Uterus (tissue), 3 donors: ENCODE measurements at regions not wholly inside any gene's neighbourhood (a gene's known extent, or its start where the extent isn't known, plus 50 kb on each side); places are given as distances from the start of the nearest gene placed in this dataset.

ENCODE experiments used
- DNase-seq, 2 donors: peaks; one replicate each; pipeline ENCODE4 v3.0.0-alpha.2; 2019 to 2020
- H3K27ac ChIP-seq, 2 donors: fragments of 200-600 bp; sonication (generic); 1 replicate in 1 of 2; 2 replicates in 1 of 2; pipeline ENCODE4 v1.5.1; 2016 to 2018
- H3K27me3 ChIP-seq, 2 donors: fragments of 200-600 bp; sonication (generic); one replicate each; pipeline ENCODE4 v1.5.1; 2018 to 2019; ENCODE audit warnings: control low read depth in 1 of 2
- H3K36me3 ChIP-seq, 2 donors: fragments of 200-600 bp; sonication (generic); one replicate each; pipeline ENCODE4 v1.5.1; 2019; ENCODE audit warnings: control low read depth in 1 of 2
- H3K4me1 ChIP-seq, 2 donors: fragments of 200-600 bp; sonication (generic); one replicate each; pipeline ENCODE4 v1.5.1; 2018 to 2019; ENCODE audit warnings: control low read depth in 1 of 2
- H3K4me3 ChIP-seq, 2 donors: fragments of 200-600 bp; sonication (generic); 1 replicate in 1 of 2; 2 replicates in 1 of 2; pipeline ENCODE4 v1.5.1; 2018 to 2019; ENCODE audit warnings: mild to moderate bottlenecking in 1 of 2
- H3K9me3 ChIP-seq, 2 donors: fragments of 200-600 bp; sonication (generic); one replicate each; pipeline ENCODE4 v1.5.1; 2019; ENCODE audit warnings: control low read depth in 1 of 2
- CTCF ChIP-seq, 4 experiments: fragments of 200-600 bp in 2 of 4; fragments of 450-650 bp in 2 of 4; sonication (generic) in 2 of 4; IDR thresholded peaks; one replicate each; pipeline ENCODE4 v1.5.1; 2016 to 2019; ENCODE audit warnings: antibody characterized with exemption in 4 of 4, mild to moderate bottlenecking in 2 of 4, moderate library complexity in 1 of 4
- POLR2A ChIP-seq, 2 donors: fragments of 450-650 bp; IDR thresholded peaks; one replicate each; pipeline ENCODE4 v1.6.1; 2016; ENCODE audit warnings: antibody characterized with exemption in 2 of 2, mild to moderate bottlenecking in 1 of 2, moderate library complexity in 1 of 2
- intact Hi-C: fragments of 100-400 bp; cut with DNase I; formaldehyde crosslinking; loops from one replicate; pipeline ENCODE4 v1.15.1; 2023; ENCODE audit warnings: low total_unique reads
- donor health status: DM: yes; HTN: yes; CAD: no.

- Histone ChIP-seq H3K27me3 (no peaks in the 10 kb centered on the region), H3K27ac (no peak overlapping the region), H3K9me3 (no peaks in the 10 kb centered on the region), H3K4me3 (no peak overlapping the region), H3K36me3 (no peaks in the 10 kb centered on the region), H3K4me1 (no peaks in the 10 kb centered on the region)
- no peak for DNase-seq
- no peak for TF ChIP-seq CTCF (IDR thresholded peaks at IDR 0.05)
- TF ChIP-seq POLR2A (IDR thresholded peaks at IDR 0.05) = no peak
- intact Hi-C loops = no loop called here
These were observed 65.8 kb downstream of the SALL1 start for GRCh38 chr16:51085271-51085670.

GRCh38 chr16:51084074-51084928, 66.8 kb downstream of the SALL1 start:
- TF ChIP-seq CTCF (IDR thresholded peaks at IDR 0.05) (no peak), POLR2A (IDR thresholded peaks at IDR 0.05) (no peak)
- no peak overlapping the region for H3K27ac ChIP-seq
- DNase-seq = no peak
- H3K36me3 ChIP-seq = no peaks in the 10 kb centered on the region
- no peaks in the 10 kb centered on the region for H3K4me1 ChIP-seq
- intact Hi-C loops = no loop called here
- H3K9me3 ChIP-seq = no peaks in the 10 kb centered on the region
- H3K27me3 ChIP-seq = no peaks in the 10 kb centered on the region
- H3K4me3 ChIP-seq = no peak overlapping the region

DNA sequence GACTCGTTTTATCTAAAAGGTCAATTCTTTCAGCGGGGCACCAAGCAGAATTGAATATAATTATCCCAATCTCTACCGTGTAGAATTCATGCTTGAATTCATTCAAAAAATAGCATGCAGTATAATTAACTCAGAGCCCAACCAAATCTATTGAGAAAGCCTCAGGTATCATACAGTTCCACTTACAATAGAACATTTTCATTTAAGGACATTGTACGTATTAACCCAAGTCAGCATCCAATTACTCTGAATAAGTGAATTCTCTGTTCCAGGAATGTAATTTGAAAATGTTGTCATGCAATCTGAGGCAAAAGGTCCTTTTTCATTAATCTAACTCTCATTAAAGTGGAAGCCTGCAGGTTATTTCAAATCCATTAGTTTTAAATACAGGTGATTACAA, 78.5 kb downstream of the SALL1 start:
- no peak for TF ChIP-seq CTCF (IDR thresholded peaks at IDR 0.05)
- TF ChIP-seq POLR2A (IDR thresholded peaks at IDR 0.05) = no peak

GRCh38 chr16:51071326-51071725, 79.7 kb downstream of the SALL1 start:
- Histone ChIP-seq H3K4me1 (no peaks in the 10 kb centered on the region), H3K27ac (no peak overlapping the region), H3K36me3 (no peaks in the 10 kb centered on the region), H3K9me3 (no peaks in the 10 kb centered on the region), H3K4me3 (no peak overlapping the region), H3K27me3 (no peaks in the 10 kb centered on the region)
- TF ChIP-seq POLR2A (IDR thresholded peaks at IDR 0.05) = no peak
- no peak for TF ChIP-seq CTCF (IDR thresholded peaks at IDR 0.05)
- no peak for DNase-seq
- intact Hi-C loops = loop anchor here (10.0 kb wide), 1 partner anchor 57 kb away; no protein-coding TSS in a partner anchor

More for the DNA sequence above, 78.5 kb downstream of the SALL1 start:
- H3K36me3 ChIP-seq = no peaks in the 10 kb centered on the region
- no peak for DNase-seq
- no peaks in the 10 kb centered on the region for H3K4me1 ChIP-seq
- H3K27ac ChIP-seq = no peak overlapping the region
- no peak overlapping the region for H3K4me3 ChIP-seq
- H3K9me3 ChIP-seq = no peaks in the 10 kb centered on the region
- H3K27me3 ChIP-seq = no peaks in the 10 kb centered on the region
- intact Hi-C loops = loop anchor here (10.0 kb wide), 1 partner anchor 58 kb away; no protein-coding TSS in a partner anchor

GRCh38 chr16:51067352-51067751, 83.7 kb downstream of the SALL1 start:
- Histone ChIP-seq H3K27ac (no peak overlapping the region), H3K36me3 (no peaks in the 10 kb centered on the region), H3K4me1 (no peaks in the 10 kb centered on the region), H3K4me3 (no peak overlapping the region), H3K9me3 (no peaks in the 10 kb centered on the region), H3K27me3 (no peaks in the 10 kb centered on the region)
- intact Hi-C loops = no loop called here
- TF ChIP-seq POLR2A (IDR thresholded peaks at IDR 0.05) (no peak), CTCF (IDR thresholded peaks at IDR 0.05) (no peak)
- DNase-seq = no peak
